Testis (tissue), 2 donors: ENCODE measurements at regions not wholly inside any gene's neighbourhood (a gene's known extent, or its start where the extent isn't known, plus 50 kb on each side); places are given as distances from the start of the nearest gene placed in this dataset.

Experiments
- CTCF ChIP-seq, 3 experiments: fragments of 450-650 bp in 2 of 3; fragments of 200-600 bp in 1 of 3; sonication (generic) in 1 of 3; IDR thresholded peaks; one replicate each; pipeline ENCODE4 v1.5.1; 2016 to 2019; ENCODE audit warnings: antibody characterized with exemption in 3 of 3, mild to moderate bottlenecking in 2 of 3, moderate library complexity in 1 of 3
- POLR2A ChIP-seq: fragments of 450-650 bp; IDR thresholded peaks from one replicate; pipeline ENCODE4 v1.6.1; 2017; ENCODE audit warnings: antibody characterized with exemption, mild to moderate bottlenecking, moderate library complexity

GRCh38 chrX:118171356-118171755 lies 54.7 kb upstream of the KLHL13 start:
- TF ChIP-seq CTCF (IDR thresholded peaks at IDR 0.05) (no peak), POLR2A (no peak)
